ENCODE measurements at regions not wholly inside any gene's neighbourhood (a gene's known extent, or its start where the extent isn't known, plus 50 kb on each side); places are given as distances from the start of the nearest gene placed in this dataset.

GRCh38 chr12:4212845-4213244 is 60.7 kb upstream of the CCND2 start:
- TF ChIP-seq ZBTB20 (tag by site-specific recombination; IDR thresholded peaks at IDR 0.05) (no peak), ZSCAN18 (tag by site-specific recombination; IDR thresholded peaks at IDR 0.05) (no peak), ZNF791 (tag by site-specific recombination; IDR thresholded peaks at IDR 0.05) (no peak), ATF2 (tag by site-specific recombination; IDR thresholded peaks at IDR 0.05; ENCODE audit: low read depth) (no peak), REPIN1 (tag by site-specific recombination; IDR thresholded peaks at IDR 0.05; ENCODE audit: low read depth) (no peak), ZNF24 (tag by site-specific recombination; IDR thresholded peaks at IDR 0.05) (no peak), ZNF521 (tag by site-specific recombination; IDR thresholded peaks at IDR 0.05) (no peak), MEIS1 (CRISPR knock-in tag; IDR thresholded peaks at IDR 0.05; ENCODE audit: borderline replicate concordance) (no peak), SCRT2 (tag by site-specific recombination; IDR thresholded peaks at IDR 0.05) (no peak), ZNF175 (tag by site-specific recombination; IDR thresholded peaks at IDR 0.05) (no peak)
- TF ChIP-seq, protein P1, sequence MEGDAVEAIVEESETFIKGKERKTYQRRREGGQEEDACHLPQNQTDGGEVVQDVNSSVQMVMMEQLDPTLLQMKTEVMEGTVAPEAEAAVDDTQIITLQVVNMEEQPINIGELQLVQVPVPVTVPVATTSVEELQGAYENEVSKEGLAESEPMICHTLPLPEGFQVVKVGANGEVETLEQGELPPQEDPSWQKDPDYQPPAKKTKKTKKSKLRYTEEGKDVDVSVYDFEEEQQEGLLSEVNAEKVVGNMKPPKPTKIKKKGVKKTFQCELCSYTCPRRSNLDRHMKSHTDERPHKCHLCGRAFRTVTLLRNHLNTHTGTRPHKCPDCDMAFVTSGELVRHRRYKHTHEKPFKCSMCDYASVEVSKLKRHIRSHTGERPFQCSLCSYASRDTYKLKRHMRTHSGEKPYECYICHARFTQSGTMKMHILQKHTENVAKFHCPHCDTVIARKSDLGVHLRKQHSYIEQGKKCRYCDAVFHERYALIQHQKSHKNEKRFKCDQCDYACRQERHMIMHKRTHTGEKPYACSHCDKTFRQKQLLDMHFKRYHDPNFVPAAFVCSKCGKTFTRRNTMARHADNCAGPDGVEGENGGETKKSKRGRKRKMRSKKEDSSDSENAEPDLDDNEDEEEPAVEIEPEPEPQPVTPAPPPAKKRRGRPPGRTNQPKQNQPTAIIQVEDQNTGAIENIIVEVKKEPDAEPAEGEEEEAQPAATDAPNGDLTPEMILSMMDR (tag by site-specific recombination; IDR thresholded peaks at IDR 0.05): no peak
- TF ChIP-seq, protein P2, sequence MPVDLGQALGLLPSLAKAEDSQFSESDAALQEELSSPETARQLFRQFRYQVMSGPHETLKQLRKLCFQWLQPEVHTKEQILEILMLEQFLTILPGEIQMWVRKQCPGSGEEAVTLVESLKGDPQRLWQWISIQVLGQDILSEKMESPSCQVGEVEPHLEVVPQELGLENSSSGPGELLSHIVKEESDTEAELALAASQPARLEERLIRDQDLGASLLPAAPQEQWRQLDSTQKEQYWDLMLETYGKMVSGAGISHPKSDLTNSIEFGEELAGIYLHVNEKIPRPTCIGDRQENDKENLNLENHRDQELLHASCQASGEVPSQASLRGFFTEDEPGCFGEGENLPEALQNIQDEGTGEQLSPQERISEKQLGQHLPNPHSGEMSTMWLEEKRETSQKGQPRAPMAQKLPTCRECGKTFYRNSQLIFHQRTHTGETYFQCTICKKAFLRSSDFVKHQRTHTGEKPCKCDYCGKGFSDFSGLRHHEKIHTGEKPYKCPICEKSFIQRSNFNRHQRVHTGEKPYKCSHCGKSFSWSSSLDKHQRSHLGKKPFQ (tag by site-specific recombination; IDR thresholded peaks at IDR 0.05): no peak
- TF ChIP-seq, protein P3, sequence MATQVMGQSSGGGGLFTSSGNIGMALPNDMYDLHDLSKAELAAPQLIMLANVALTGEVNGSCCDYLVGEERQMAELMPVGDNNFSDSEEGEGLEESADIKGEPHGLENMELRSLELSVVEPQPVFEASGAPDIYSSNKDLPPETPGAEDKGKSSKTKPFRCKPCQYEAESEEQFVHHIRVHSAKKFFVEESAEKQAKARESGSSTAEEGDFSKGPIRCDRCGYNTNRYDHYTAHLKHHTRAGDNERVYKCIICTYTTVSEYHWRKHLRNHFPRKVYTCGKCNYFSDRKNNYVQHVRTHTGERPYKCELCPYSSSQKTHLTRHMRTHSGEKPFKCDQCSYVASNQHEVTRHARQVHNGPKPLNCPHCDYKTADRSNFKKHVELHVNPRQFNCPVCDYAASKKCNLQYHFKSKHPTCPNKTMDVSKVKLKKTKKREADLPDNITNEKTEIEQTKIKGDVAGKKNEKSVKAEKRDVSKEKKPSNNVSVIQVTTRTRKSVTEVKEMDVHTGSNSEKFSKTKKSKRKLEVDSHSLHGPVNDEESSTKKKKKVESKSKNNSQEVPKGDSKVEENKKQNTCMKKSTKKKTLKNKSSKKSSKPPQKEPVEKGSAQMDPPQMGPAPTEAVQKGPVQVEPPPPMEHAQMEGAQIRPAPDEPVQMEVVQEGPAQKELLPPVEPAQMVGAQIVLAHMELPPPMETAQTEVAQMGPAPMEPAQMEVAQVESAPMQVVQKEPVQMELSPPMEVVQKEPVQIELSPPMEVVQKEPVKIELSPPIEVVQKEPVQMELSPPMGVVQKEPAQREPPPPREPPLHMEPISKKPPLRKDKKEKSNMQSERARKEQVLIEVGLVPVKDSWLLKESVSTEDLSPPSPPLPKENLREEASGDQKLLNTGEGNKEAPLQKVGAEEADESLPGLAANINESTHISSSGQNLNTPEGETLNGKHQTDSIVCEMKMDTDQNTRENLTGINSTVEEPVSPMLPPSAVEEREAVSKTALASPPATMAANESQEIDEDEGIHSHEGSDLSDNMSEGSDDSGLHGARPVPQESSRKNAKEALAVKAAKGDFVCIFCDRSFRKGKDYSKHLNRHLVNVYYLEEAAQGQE (tag by site-specific recombination; IDR thresholded peaks at IDR 0.05): no peak
- TF ChIP-seq, protein P4, sequence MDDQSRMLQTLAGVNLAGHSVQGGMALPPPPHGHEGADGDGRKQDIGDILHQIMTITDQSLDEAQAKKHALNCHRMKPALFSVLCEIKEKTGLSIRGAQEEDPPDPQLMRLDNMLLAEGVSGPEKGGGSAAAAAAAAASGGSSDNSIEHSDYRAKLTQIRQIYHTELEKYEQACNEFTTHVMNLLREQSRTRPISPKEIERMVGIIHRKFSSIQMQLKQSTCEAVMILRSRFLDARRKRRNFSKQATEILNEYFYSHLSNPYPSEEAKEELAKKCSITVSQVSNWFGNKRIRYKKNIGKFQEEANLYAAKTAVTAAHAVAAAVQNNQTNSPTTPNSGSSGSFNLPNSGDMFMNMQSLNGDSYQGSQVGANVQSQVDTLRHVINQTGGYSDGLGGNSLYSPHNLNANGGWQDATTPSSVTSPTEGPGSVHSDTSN (CRISPR knock-in tag; IDR thresholded peaks at IDR 0.05): no peak
